GM21381 (cell line): ENCODE measurements at regions not wholly inside any gene's neighbourhood (a gene's known extent, or its start where the extent isn't known, plus 50 kb on each side); places are given as distances from the start of the nearest gene placed in this dataset.

Experiments used
- ATAC-seq: cut with Tn5 transposase; IDR thresholded peaks from one replicate; pipeline ENCODE4 v1.9.1; 2021; ENCODE audit warnings: mild to moderate bottlenecking, moderate library complexity; ENCODE audit not compliant: unreplicated experiment

GRCh38 chr22:47376322-47376700, 613.9 kb downstream of the TBC1D22A start:
- ATAC-seq = no peak

- ATAC-seq = no peak
Observed at GRCh38 chr22:47375621-47376321, 613.3 kb downstream of the TBC1D22A start.

- ATAC-seq = no peak
Observed at GRCh38 chr22:47374901-47375575, 612.6 kb downstream of the TBC1D22A start.

GRCh38 chr22:47374273-47374771, 611.9 kb downstream of the TBC1D22A start:
- no peak for ATAC-seq

GRCh38 chr22:47373648-47374272, 611.3 kb downstream of the TBC1D22A start:
- no peak for ATAC-seq

GRCh38 chr22:47372596-47373385, 610.3 kb downstream of the TBC1D22A start:
- ATAC-seq = no peak

GRCh38 chr22:47372111-47372581, 609.7 kb downstream of the TBC1D22A start:
- no peak for ATAC-seq

GRCh38 chr22:47371263-47372090, 609.0 kb downstream of the TBC1D22A start:
- ATAC-seq = no peak

GRCh38 chr22:47370448-47371262, 608.2 kb downstream of the TBC1D22A start:
- ATAC-seq = no peak

GRCh38 chr22:47369431-47370015, 607.1 kb downstream of the TBC1D22A start:
- ATAC-seq = no peak

- no peak for ATAC-seq
Observed at GRCh38 chr22:47369020-47369419, 606.6 kb downstream of the TBC1D22A start.

- ATAC-seq = no peak
Observed at GRCh38 chr22:47367993-47368945, 605.8 kb downstream of the TBC1D22A start.

GRCh38 chr22:47367107-47367690, 604.7 kb downstream of the TBC1D22A start:
- ATAC-seq = no peak

GRCh38 chr22:47366026-47366767, 603.7 kb downstream of the TBC1D22A start:
- ATAC-seq = no peak

- no peak for ATAC-seq
Observed at GRCh38 chr22:47361247-47361646, 598.8 kb downstream of the TBC1D22A start.

- ATAC-seq = no peak
Observed at GRCh38 chr22:47357493-47357892, 595.0 kb downstream of the TBC1D22A start.

- ATAC-seq = no peak
Observed at GRCh38 chr22:47357086-47357485, 594.6 kb downstream of the TBC1D22A start.
